GM18868 (cell line): ENCODE measurements at regions not wholly inside any gene's neighbourhood (a gene's known extent, or its start where the extent isn't known, plus 50 kb on each side); places are given as distances from the start of the nearest gene placed in this dataset.
"Not testable (repeated sequence)": the region's sequence is repeated elsewhere in the genome, so short reads cannot be mapped to it uniquely, and the experiment has no call there.

ENCODE experiments used
- ATAC-seq: cut with Tn5 transposase; IDR thresholded peaks from one replicate; pipeline ENCODE4 v1.9.1; 2021; ENCODE audit warnings: mild to moderate bottlenecking, moderate library complexity; ENCODE audit not compliant: unreplicated experiment

DNA sequence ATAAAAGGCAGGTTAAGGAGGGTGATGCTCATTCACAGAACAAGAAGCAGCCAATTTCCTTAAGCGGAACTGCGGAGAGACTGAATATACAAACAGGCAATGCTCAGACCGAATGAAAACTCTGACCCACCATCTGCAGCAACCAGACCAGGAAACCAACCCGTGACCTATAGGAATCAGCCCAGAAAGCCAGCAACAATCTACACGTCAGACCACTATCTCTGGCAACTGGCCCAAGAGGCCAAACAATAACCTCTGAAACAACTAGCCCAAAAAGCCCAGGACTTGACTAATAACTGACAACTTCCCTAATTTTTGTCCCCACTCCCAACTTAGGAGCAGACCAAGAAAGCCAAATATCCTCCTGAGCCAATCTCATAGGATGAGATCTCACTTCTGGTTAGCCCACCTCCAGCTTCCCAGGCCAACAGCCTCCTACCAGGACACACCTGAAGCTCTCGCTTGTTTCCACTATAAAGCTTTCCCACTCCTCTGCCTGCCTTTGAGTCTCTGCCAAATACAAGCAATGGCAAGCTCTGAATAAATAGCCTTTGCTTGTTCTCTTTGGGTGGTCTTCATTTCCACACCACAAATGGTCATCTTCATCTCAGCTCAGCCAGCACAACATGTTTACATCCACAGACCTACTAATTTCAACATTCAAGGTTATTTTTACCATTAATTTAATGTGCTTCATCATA is 168.5 kb downstream of the HSD17B3 start:
- no peak for ATAC-seq

DNA sequence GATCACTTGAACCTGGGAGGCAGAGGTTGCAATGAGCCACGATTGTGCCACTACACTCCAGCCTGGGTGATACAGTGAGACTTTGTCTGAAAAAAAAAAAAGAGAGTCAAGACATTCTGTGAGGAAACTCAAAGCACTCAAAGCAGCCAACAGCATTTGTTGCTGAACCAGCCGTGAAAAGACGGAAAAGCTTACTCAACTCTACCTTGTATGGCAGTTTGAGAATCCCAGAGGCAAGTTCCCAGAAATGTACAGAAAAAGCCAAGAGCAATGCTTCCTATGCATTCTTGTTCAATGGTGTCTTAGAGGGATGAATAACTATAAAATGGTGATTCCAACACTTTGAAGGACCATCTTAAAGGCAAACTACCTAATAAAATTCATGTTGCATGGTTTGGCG is 170.2 kb downstream of the HSD17B3 start:
- no peak for ATAC-seq

DNA sequence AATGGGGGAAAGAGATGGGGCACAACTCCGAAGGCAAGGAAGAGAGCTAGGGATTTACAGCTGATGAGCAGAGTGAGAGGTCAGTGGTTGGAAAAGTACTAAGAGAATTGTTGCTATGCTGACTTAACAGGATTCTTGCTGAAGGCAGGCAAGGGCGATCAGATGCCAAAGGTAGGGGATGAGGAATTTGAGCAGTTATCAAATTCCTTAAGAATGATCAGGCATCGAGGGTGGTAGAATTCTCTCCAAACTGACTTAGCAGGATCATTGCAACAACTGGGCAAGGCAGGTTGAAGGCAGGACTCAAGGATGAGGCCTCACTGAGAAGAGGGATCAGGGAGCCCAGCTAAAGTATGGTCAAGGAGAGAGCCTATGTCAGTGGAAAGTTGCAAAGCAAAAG is 171.0 kb downstream of the HSD17B3 start:
- ATAC-seq, result no peak

DNA sequence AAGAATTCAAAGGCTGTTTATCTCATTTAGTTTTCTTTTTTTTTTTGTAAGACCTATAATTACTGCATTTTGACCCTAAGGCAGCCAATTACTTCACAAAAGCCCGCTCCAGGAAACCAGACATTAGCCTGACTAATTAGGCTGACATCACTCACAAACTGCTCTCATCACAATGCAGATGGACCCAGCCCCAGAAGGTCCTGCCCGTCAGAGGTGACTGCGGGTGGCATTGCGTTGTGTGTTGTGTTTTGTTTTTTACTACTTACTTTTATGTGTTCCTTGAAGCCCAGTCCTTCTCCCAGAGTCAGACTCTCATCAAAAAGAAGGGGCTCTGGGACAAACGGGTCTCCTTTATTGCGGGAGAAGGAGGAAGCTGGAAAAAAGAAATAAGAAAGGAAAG is 172.2 kb downstream of the HSD17B3 start:
- no peak for ATAC-seq

DNA sequence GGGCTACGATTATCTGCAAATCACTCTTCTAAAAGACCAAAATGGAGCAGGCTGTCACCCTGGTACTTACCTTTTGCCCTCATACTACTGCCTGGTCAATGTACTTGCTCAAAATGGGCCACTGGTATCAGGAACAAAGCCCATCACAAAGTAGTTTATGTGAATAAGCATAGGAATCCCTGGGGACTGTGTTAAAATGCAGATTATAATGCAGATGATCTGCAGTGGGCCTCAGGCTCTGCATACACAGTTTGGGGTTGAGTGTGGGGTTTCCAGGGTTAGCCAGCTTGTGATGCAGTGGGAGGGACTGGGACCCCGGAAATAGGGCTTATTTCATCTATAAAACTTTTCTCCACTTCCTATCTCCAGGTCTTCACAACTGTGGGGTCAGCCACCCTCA is 173.1 kb downstream of the HSD17B3 start:
- no peak for ATAC-seq

DNA sequence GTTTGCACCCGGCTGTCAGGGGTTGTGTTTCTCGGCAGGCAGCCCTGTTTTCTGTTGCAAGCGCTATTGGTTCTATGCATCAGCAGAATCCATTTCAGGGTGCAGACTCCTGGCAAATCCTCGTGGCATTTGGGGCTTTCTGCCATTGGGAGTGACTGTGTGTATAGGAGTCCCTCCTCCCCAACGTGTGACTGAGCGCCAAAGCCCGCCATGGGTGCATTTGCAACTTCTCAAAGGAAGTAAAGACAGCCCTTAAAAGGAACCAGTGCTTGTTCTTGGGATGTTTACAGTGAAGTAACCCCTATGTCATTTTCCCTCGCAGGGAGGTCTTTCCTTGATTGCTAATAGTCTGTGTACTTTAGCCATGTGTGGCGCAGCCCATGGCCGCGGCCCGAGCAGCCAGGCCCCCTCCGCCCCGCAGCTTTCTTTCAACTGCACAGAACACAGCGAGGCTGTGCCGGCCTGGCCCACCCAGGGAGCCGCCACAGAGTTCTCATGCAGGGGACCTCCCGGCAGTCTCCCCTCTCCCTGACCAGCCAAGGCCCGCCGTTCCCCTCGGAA is 175.6 kb downstream of the HSD17B3 start:
- no peak for ATAC-seq

DNA sequence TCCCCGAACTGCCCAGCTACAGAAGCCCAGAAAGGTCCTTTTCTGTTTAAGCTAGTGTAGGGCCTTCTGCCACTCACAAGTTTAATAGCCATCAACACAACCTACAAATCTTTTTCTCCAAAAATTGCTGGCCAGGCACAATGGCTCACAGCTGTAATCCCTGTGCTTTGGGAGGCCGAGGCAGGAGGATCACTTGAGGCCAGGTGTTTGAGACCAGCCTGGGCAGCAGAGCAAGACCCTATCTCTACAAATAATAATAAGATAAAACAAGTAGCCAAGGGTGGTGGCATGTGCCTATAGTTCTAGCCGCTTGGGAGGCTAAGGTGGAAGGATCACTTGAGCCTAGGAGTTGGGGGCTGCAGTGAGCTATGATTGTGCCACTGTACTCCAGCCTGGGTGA is 176.4 kb downstream of the HSD17B3 start:
- ATAC-seq, result no peak

DNA sequence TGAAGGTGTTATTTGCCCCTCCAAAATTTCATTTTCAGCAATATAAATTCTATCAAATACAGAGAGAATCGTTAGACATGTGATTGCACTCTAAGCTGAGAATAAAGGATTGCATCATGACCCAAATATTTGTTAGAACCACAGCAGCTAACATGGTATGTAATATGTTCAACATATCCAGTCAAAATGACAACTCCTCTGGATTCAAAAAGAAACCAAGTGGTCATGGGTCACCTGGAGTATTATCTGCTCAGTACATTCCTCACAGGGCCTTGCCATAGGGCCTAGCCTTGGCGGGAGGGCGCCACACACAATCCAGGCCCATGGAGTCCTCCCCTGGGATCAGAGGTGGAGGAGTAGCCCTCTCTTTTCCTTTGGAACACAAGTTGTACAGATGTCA is 179.2 kb downstream of the HSD17B3 start:
- ATAC-seq, result no peak

DNA sequence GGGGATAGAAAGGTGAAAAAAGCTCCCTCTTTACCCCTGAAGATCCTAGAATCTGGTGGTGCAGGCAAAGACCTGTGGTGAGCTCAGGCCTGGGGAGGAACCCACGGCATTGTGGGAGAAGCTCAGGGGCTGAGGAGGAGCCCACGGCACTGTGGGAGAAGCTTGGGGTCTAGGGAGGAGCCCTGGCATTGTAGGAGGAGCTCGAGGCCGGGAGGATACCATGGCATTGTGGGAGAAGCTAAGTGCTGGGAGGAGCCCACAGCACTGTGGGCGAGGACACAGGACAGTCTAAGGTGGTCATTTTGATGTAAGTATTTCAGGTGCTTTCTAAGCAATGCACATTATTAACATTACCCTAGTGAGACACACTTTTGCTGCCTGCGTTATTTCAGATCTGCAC is 179.7 kb downstream of the HSD17B3 start:
- no peak for ATAC-seq

DNA sequence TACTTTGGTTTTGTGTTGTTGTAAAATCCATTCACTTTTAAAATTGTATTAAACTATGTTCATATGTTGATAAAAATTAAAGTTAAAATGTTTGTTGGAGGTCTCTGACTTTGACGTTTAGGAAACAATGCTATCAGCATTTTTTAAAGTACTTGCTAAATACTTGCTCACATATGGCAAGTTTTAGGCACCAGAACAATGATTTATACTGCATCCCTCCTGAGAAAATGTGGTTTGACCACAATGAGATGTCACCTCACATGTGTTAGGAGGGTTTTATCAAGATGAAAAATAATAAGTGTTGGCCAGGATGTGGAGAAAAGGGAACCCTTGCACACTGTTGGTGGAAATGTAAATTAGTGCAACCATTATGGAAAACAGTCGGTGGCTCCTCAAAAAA is 180.8 kb downstream of the HSD17B3 start:
- no peak for ATAC-seq

DNA sequence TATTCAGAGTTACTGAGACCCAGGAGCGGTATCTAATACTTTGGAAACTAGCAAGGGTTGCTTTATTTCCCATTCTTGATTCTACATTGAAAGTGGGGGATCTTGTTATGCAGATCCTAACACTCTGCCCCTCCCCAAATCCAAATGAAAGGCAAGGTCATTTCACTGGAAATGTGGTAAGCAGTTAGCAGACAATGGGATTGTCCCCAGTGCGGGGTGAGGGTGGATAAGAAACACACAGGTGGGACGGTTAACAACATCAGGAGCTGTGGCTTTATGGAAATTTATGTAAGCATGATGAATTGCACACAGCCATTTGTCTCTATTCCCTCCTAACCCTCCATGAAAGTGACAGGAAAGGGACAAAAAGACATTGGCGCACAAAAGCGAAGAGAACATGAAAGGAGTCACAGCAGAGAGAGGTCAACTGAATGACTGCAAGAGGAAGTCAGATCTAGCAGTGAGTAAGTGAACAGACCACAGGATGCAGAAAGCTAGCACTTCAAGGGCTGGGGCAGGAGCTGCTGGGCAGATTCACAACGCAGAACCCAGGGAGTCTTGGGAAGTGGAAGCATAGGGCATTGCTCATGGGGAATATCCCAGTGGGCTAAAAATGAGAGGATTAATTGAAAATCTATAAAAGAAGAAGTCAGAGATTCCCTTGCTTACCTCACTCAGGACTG is 184.4 kb downstream of the HSD17B3 start:
- no peak for ATAC-seq

DNA sequence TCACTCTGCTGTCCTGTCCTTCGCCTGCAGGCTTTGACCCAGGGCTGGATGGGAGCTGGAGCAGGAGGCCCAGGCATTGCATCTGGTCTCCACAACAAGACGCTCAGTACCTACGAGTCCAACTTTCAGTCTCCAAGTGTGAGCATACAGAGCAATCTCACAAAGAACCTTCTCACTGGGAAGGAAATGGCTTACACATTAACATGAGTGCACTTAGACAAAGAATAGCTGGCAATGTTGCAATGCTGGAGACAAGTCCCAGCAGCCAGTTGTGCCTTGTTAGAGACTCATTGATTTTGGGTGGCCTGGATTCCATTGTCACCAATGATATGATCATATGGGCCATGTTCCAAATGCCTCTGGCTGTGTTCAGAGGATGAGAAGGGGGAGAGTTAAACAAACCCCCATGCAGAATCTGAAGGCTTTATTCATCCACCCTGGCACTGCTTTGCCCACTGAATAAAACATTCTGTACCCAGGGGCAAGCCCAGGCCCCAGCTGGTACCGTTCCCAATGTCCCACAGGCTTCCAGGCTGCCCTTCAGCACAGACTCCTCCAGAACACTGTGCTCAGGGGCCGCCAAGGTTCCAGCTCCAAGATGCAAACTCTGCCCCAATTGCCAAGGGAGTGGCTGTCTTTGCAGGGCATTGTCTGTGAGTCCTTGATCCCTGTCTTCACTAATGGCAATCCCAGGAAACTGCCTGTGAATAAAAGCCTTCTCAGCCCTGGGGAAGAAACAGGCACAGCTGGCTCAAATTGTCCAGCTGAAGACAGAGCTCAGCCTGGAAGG is 185.5 kb downstream of the HSD17B3 start:
- no peak for ATAC-seq

DNA sequence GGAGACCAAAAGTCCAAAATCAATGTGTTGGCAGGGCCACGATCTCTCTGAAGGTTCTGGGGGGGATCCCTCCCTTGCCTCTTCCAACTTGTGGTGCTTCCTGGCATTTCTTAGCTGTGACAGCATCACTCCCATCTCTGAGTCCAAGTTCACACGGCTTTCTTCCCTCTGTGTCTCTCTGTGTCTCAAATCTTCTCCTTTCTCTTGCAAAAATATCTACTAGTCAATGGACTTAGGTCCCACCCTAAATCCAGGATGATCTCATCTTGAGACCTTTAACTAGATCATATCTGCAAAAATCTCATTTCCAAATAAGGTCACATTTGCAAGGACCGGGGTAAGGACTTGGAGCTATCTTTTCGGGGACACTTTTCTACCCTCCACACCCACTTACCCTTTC is 186.1 kb downstream of the HSD17B3 start:
- ATAC-seq, result no peak

DNA sequence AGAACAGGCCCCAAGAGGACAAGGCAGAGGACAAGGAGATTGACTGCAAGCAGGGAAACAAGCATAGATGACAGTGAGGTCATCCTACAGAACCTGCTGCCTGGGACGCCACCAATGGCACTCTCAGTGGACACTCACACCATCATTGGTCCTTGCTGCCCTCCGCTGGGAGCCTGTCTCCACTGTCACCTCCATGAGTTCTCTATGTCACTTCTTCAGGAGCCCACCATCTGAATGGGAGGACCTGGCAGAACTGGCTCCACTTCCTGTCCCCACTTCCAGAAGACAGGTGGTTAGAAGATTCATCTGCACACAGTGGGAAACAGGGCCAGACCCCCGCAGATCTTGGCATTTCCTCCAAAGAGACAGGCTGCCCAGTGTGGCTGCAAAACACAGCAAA is 188.9 kb downstream of the HSD17B3 start:
- no peak for ATAC-seq

DNA sequence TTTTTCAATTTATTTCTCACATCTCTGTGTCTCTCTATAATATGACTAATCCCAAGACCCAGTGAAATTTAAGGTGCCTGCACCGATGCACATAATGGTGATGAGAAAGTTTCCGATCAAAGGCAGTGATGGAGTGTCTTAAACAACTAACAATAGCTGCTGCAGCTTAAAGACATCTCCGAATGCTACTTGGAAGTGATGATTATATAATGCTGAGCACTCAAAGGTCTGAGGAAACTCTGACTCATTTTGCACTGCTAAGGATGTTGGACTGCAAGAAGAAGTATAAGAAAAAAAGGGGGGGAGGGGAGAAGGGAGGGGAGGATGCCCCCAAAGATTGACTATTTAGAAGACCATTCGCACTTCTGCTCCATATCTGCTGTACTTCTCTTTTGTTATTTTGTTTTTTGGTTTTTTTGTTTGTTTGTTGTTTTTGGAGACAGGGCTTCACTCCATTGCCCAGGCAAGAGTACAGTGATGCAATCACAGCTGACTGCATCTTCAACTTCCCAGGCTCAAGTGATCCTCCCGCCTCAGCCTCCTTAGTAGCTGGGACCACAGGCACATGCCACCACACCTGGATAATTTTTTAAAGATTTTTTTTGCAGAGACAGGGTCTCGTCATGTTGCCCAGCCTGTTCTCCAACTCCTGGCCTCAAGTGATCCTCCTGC is 192.2 kb downstream of the HSD17B3 start:
- no peak for ATAC-seq

DNA sequence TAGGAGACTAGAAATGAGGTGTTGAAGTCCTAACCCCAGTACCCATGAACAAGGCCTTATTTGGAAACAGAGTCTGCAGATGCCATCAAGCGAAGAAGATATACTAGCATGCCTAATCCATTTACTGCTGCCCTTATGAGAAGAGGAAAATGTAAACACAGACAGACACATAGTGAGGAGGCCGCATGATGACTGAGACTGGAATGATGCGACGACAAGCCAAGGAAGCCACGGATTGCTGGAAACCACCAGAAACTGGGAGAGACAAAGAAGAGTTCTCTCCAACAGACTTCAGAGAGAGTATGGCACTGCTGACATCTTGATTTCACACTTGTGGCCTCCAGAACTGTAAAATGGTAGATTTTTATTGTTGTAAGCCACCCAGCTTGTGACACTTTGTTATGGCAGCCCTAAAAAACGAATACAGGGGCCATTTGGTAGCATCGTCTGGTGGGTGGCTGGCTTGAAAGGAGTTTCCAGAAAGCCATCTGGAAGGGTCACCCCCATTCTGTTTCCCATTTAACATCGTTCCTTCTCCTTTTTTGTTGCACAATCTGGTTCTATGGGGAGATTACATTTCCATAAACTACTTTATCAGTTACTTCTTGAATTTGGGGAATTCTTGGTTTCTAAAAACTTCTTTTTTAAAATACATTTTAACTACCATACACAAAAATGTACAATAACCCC is 193.1 kb downstream of the HSD17B3 start:
- no peak for ATAC-seq

DNA sequence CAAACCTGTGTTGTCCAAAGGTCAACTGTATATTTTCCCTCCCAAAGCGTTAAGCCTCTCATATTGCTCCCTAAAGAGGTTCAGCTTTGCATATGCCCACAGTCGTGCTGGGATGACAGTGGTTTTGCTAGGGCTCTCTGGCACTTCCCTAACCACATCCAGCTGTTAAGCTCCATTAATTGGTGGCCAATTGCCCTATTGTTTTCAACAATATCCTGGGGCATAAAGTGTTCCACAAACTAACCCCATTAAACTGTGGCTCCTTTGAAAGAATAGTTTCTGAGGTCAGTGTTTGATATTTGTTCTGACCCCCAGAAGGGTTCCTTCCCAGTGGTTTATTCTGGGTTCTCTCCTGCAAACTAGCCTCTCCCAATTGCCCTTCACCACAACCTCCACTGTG is 194.5 kb downstream of the HSD17B3 start:
- ATAC-seq, result no peak

DNA sequence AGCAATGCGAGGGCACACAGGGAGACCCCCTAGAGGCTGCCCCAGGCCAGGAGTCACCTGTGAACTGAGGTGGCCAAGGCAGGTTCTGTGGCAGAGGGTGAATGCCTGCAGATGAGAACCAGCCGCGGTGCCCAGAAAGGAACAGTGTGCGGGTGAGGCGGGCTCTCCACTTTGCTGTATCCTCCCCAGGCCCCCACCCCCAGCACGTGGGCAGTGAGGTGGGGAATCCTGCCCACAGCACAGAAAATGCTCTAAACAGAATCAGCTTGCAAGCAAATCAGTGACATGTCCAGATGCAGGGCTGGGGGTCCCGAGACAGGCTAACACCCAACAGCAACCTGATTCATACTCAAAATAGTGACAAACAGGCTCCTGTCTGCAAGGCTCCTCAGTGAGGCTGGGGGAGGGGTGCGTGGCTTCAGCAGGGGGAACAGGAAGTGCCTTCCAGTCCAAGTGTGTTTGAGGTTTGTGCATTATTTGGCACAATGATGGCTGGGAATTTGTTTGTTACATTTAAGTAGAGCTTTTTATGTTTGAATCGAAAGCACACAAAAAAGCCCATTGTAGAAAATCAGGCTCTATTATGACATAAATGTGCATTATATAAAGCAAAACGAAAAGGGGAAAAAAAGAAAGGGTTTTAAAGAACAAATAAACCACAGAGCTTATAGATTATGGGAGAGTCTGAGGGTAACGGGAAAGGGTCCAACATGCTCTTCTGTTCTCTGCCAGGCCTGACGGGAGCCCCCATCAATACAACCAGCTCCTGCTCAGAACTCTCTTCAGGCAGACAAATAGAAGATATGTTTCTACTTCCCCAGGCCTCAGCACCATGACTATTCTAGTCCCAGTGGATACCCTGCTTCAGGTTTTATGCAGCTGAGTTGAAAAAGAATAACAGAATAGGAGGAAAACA is 201.3 kb downstream of the HSD17B3 start:
- ATAC-seq, result no peak

DNA sequence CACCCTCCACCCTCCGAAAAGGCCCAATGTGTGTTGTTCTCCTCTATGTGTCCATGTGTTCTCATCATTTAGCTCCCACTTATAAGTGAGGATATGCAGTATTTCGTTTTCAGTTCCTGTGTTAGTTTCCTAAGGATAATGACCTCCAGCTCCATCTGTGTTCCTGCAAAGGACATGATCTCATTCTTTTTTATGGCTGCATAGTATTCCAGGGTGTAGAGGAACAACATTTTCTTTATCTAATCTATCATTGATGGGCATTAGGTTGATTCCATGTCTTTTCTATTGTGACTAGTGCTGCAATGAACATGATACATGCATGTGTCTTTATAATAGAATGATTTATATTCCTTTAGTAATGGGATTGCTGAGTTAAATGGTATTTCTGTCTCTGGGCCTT is 211.3 kb downstream of the HSD17B3 start:
- ATAC-seq, result not testable (repeated sequence)
